GM23248 (cell line): ENCODE measurements at regions not wholly inside any gene's neighbourhood (a gene's known extent, or its start where the extent isn't known, plus 50 kb on each side); places are given as distances from the start of the nearest gene placed in this dataset.

Experiments
- EZH2 ChIP-seq: fragments of 200-600 bp; sonication (generic); IDR thresholded peaks from 2 replicates; pipeline ENCODE4 v1.6.1; 2018; ENCODE audit warnings: antibody characterized with exemption, mild to moderate bottlenecking; ENCODE audit not compliant: insufficient read depth, poor library complexity, severe bottlenecking
- EZH2phosphoT487 ChIP-seq: fragments of 200-600 bp; sonication (generic); IDR thresholded peaks from 2 replicates; pipeline ENCODE4 v1.6.1; 2018; ENCODE audit warnings: antibody characterized with exemption, moderate library complexity, mild to moderate bottlenecking, low read depth; ENCODE audit not compliant: insufficient read depth

DNA sequence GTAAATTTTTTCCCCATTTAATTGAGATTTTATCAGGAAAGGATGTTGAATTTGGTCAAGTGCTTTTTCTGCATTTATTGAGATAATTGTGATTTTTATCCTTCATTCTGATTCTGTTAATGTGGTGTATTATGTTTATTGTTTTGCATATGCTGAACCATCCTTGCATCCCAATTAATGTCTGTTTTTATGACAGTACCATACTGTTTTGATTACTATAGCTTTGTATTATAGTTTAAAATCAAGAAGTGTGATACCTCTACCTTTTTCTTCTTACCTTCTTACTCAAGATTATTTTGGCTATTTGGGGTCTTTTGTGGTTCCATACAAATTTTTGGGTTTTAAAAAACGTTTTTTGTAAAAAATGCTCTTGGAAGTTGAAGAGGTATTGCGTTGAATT, 357.2 kb downstream of the REEP3 start:
- TF ChIP-seq EZH2 (no peak), EZH2phosphoT487 (no peak)
